ENCODE measurements at regions not wholly inside any gene's neighbourhood (a gene's known extent, or its start where the extent isn't known, plus 50 kb on each side); places are given as distances from the start of the nearest gene placed in this dataset.

GRCh38 chr14:38399652-38400051 lies 143.8 kb upstream of the CLEC14A start:
- H3K36me3 ChIP-seq (ENCODE audit: control insufficient read depth, insufficient read depth, low read length), result no peaks in the 10 kb centered on the region
- TF ChIP-seq, protein P1, sequence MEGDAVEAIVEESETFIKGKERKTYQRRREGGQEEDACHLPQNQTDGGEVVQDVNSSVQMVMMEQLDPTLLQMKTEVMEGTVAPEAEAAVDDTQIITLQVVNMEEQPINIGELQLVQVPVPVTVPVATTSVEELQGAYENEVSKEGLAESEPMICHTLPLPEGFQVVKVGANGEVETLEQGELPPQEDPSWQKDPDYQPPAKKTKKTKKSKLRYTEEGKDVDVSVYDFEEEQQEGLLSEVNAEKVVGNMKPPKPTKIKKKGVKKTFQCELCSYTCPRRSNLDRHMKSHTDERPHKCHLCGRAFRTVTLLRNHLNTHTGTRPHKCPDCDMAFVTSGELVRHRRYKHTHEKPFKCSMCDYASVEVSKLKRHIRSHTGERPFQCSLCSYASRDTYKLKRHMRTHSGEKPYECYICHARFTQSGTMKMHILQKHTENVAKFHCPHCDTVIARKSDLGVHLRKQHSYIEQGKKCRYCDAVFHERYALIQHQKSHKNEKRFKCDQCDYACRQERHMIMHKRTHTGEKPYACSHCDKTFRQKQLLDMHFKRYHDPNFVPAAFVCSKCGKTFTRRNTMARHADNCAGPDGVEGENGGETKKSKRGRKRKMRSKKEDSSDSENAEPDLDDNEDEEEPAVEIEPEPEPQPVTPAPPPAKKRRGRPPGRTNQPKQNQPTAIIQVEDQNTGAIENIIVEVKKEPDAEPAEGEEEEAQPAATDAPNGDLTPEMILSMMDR (IDR thresholded peaks at IDR 0.05; ENCODE audit: insufficient read depth, low read length, poor library complexity, severe bottlenecking), result no peak
- H3K4me3 ChIP-seq (ENCODE audit: low read depth, low read length), result no peak overlapping the region
- H3K27me3 ChIP-seq (ENCODE audit: control insufficient read depth, insufficient read depth, low read length), result no peaks in the 10 kb centered on the region
- DNase-seq (ENCODE audit: low read depth), result no peak

DNA sequence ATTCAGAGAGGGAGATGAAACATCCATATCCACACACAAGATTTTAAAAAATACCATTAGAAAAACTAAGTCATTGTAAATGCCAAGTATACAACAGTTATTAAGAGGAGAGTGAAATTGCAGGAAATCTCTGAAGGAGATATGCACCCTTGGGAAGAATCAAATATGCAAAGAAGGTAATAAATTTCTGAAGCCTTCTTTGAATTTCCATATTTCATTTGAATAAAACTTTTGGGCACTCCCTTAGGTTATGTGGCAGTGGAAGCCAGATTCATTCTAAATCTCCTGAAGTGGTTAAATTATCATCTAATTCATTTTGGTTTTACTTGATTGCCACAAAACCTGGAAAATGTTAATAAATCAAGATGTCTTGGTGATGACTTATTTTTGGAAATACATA lies 138.9 kb upstream of the CLEC14A start:
- Histone ChIP-seq H3K36me3 (ENCODE audit: control insufficient read depth, insufficient read depth, low read length) (no peaks in the 10 kb centered on the region), H3K27me3 (ENCODE audit: control insufficient read depth, insufficient read depth, low read length) (no peaks in the 10 kb centered on the region), H3K4me3 (ENCODE audit: low read depth, low read length) (no peak overlapping the region)
- no peak for DNase-seq (ENCODE audit: low read depth)
- TF ChIP-seq, protein P1 (IDR thresholded peaks at IDR 0.05; ENCODE audit: insufficient read depth, low read length, poor library complexity, severe bottlenecking), result no peak

DNA sequence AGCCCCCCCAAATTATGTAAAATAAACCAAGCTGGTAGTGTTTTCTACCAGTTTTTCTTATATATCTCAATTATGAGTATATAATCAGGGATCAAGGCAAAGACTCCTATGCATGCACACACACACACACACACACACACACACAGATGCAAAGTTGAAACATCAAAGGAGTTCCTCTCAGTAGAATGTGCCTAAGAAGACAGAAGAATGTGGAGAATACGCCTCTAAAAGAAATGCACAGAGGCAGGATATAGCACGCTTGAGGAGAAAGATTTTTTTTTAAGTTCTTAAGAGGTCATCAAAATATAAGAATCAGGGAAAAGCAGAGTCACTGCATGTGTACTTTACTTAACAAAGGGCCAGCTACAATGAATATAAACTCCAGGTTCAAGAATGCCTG lies 138.2 kb upstream of the CLEC14A start:
- no peaks in the 10 kb centered on the region for H3K27me3 ChIP-seq (ENCODE audit: control insufficient read depth, insufficient read depth, low read length)

DNA sequence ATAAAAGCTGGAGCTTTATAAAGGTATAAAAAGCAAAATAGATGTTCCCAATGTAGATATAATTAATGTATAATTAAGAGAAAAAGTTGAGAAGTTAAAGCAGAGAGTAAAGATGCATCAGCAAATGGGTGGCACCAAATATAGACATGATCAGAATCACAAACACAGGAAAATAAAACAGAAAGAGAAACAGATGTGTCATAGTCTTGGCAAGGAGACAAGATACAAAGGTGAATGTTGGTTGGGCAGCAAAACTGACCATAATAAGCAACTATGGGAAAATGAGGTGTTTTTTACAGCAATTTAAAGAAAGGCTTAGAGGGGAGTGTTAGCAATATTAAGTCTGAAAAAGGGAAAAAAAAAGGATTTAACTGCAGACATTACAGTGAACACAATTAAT lies 135.4 kb upstream of the CLEC14A start:
- Histone ChIP-seq H3K27me3 (ENCODE audit: control insufficient read depth, insufficient read depth, low read length) (no peaks in the 10 kb centered on the region), H3K36me3 (ENCODE audit: control insufficient read depth, insufficient read depth, low read length) (no peaks in the 10 kb centered on the region), H3K4me3 (ENCODE audit: low read depth, low read length) (no peak overlapping the region)
- TF ChIP-seq, protein P1 (IDR thresholded peaks at IDR 0.05; ENCODE audit: insufficient read depth, low read length, poor library complexity, severe bottlenecking), result no peak
- no peak for DNase-seq (ENCODE audit: low read depth)

More for the DNA sequence above, 138.2 kb upstream of the CLEC14A start:
- Histone ChIP-seq H3K4me3 (ENCODE audit: low read depth, low read length) (no peak overlapping the region), H3K36me3 (ENCODE audit: control insufficient read depth, insufficient read depth, low read length) (no peaks in the 10 kb centered on the region)
- no peak for DNase-seq (ENCODE audit: low read depth)
- TF ChIP-seq, protein P1 (IDR thresholded peaks at IDR 0.05; ENCODE audit: insufficient read depth, low read length, poor library complexity, severe bottlenecking), result no peak

DNA sequence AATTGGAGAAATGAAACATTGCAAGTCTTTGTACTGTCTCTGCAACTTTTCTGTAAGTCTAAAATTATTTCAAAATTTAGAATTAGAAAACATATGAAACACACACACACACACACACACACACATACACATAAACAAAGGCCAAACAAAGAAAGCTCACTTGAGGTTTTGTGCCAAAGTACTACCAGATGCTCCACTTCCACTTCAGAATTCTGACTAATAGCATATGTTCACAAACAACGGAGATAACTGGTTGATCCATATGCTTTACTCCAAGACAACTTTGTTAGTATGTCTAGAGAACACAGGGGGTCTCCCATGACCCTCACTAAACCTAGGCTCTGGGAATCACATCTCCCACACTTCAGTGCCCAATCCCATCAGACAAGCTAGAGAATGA lies 133.8 kb upstream of the CLEC14A start:
- Histone ChIP-seq H3K36me3 (ENCODE audit: control insufficient read depth, insufficient read depth, low read length) (no peaks in the 10 kb centered on the region), H3K27me3 (ENCODE audit: control insufficient read depth, insufficient read depth, low read length) (no peaks in the 10 kb centered on the region), H3K4me3 (ENCODE audit: low read depth, low read length) (no peak overlapping the region)
- DNase-seq (ENCODE audit: low read depth), result no peak
- TF ChIP-seq, protein P1 (IDR thresholded peaks at IDR 0.05; ENCODE audit: insufficient read depth, low read length, poor library complexity, severe bottlenecking), result no peak

GRCh38 chr14:38387821-38388220 lies 131.9 kb upstream of the CLEC14A start:
- Histone ChIP-seq H3K27me3 (ENCODE audit: control insufficient read depth, insufficient read depth, low read length) (no peaks in the 10 kb centered on the region), H3K4me3 (ENCODE audit: low read depth, low read length) (no peak overlapping the region), H3K36me3 (ENCODE audit: control insufficient read depth, insufficient read depth, low read length) (no peaks in the 10 kb centered on the region)
- TF ChIP-seq, protein P1 (IDR thresholded peaks at IDR 0.05; ENCODE audit: insufficient read depth, low read length, poor library complexity, severe bottlenecking), result no peak
- no peak for DNase-seq (ENCODE audit: low read depth)

Measured in kidney epithelial cell (primary cell).